ENCODE measurements at regions not wholly inside any gene's neighbourhood (a gene's known extent, or its start where the extent isn't known, plus 50 kb on each side); places are given as distances from the start of the nearest gene placed in this dataset.

- H3K27me3 Mint-ChIP-seq: no peaks in the 10 kb centered on the region
- no peak overlapping the region for H3K27ac Mint-ChIP-seq
- no peak overlapping the region for H3K4me3 Mint-ChIP-seq
- no peak for TF ChIP-seq CTCF (IDR thresholded peaks at IDR 0.05)
- no peaks in the 10 kb centered on the region for H3K9me3 Mint-ChIP-seq
- ATAC-seq (ENCODE audit: low read depth) (no peak), DNase-seq (no peak)
- no peaks in the 10 kb centered on the region for H3K4me1 Mint-ChIP-seq
- no peaks in the 10 kb centered on the region for H3K36me3 Mint-ChIP-seq (ENCODE audit: low read depth)
- ChIA-PET POLR2A (no interaction called here), CTCF (no interaction called here)
- intact Hi-C loops (cut with micrococcal nuclease): no loop called here
These were observed 182.0 kb upstream of the IRX5 start for GRCh38 chr16:54748611-54749190.

- DNase-seq (no peak), ATAC-seq (ENCODE audit: low read depth) (no peak)
- no peaks in the 10 kb centered on the region for H3K27me3 Mint-ChIP-seq
- no peak overlapping the region for H3K4me3 Mint-ChIP-seq
- no peaks in the 10 kb centered on the region for H3K4me1 Mint-ChIP-seq
- H3K36me3 Mint-ChIP-seq (ENCODE audit: low read depth): no peaks in the 10 kb centered on the region
- ChIA-PET CTCF (no interaction called here), POLR2A (no interaction called here)
- H3K9me3 Mint-ChIP-seq: no peaks in the 10 kb centered on the region
- no peak for TF ChIP-seq CTCF (IDR thresholded peaks at IDR 0.05)
- no peak overlapping the region for H3K27ac Mint-ChIP-seq
- intact Hi-C loops (cut with micrococcal nuclease): no loop called here
These were observed 184.1 kb upstream of the IRX5 start for GRCh38 chr16:54746596-54746995.

- Mint-ChIP-seq H3K9me3 (no peaks in the 10 kb centered on the region), H3K27ac (no peak overlapping the region), H3K36me3 (ENCODE audit: low read depth) (no peaks in the 10 kb centered on the region), H3K4me1 (no peaks in the 10 kb centered on the region), H3K4me3 (no peak overlapping the region), H3K27me3 (no peaks in the 10 kb centered on the region)
- ChIA-PET CTCF (no interaction called here), POLR2A (no interaction called here)
- no peak for DNase-seq
- intact Hi-C loops (cut with micrococcal nuclease): no loop called here
- TF ChIP-seq CTCF (IDR thresholded peaks at IDR 0.05): no peak
- no peak for ATAC-seq (ENCODE audit: low read depth)
These were observed 185.7 kb upstream of the IRX5 start for GRCh38 chr16:54744998-54745397.

- H3K4me1 Mint-ChIP-seq: no peaks in the 10 kb centered on the region
- no peaks in the 10 kb centered on the region for H3K36me3 Mint-ChIP-seq (ENCODE audit: low read depth)
- no peak overlapping the region for H3K27ac Mint-ChIP-seq
- intact Hi-C loops (cut with micrococcal nuclease): no loop called here
- no peaks in the 10 kb centered on the region for H3K27me3 Mint-ChIP-seq
- no peaks in the 10 kb centered on the region for H3K9me3 Mint-ChIP-seq
- no peak overlapping the region for H3K4me3 Mint-ChIP-seq
- ChIA-PET POLR2A (no interaction called here), CTCF (no interaction called here)
- TF ChIP-seq CTCF (IDR thresholded peaks at IDR 0.05): no peak
- ATAC-seq (ENCODE audit: low read depth) (no peak), DNase-seq (no peak)
These were observed 188.2 kb upstream of the IRX5 start for GRCh38 chr16:54742436-54742835.

GRCh38 chr16:54739381-54739780 lies 191.3 kb upstream of the IRX5 start:
- H3K27ac Mint-ChIP-seq: no peak overlapping the region
- H3K4me3 Mint-ChIP-seq: no peak overlapping the region
- ATAC-seq (ENCODE audit: low read depth) (no peak), DNase-seq (no peak)
- no peaks in the 10 kb centered on the region for H3K4me1 Mint-ChIP-seq
- intact Hi-C loops (cut with micrococcal nuclease): no loop called here
- no peaks in the 10 kb centered on the region for H3K36me3 Mint-ChIP-seq (ENCODE audit: low read depth)
- H3K9me3 Mint-ChIP-seq: no peaks in the 10 kb centered on the region
- ChIA-PET POLR2A (no interaction called here), CTCF (no interaction called here)
- TF ChIP-seq CTCF (IDR thresholded peaks at IDR 0.05): no peak
- no peaks in the 10 kb centered on the region for H3K27me3 Mint-ChIP-seq

Measured in activated B cell treated with CpG ODN at 0.5 μM for 24 hours (primary cell).